IPS-18a (cell line): ENCODE measurements at regions not wholly inside any gene's neighbourhood (a gene's known extent, or its start where the extent isn't known, plus 50 kb on each side); places are given as distances from the start of the nearest gene placed in this dataset.

Experiments
- H3K27ac ChIP-seq: one replicate; pipeline ENCODE4 v1.5.1; 2013; ENCODE audit warnings: low read length
- H3K27me3 ChIP-seq: one replicate; pipeline ENCODE4 v1.6.1; 2013; ENCODE audit warnings: mild to moderate bottlenecking, low read length; ENCODE audit not compliant: control insufficient read depth, insufficient read depth
- H3K36me3 ChIP-seq: one replicate; pipeline ENCODE4 v1.6.1; 2013; ENCODE audit warnings: low read depth, low read length; ENCODE audit not compliant: control insufficient read depth
- H3K4me1 ChIP-seq: one replicate; pipeline ENCODE4 v1.6.1; 2013; ENCODE audit warnings: low read depth, low read length; ENCODE audit not compliant: control insufficient read depth
- H3K4me3 ChIP-seq: one replicate; pipeline ENCODE4 v1.5.1; 2013; ENCODE audit warnings: low read length
- H3K9ac ChIP-seq: one replicate; pipeline ENCODE4 v1.6.1; 2013; ENCODE audit warnings: mild to moderate bottlenecking, low read length, moderate library complexity
- H3K9me3 ChIP-seq: one replicate; pipeline ENCODE4 v1.6.1; 2013; ENCODE audit warnings: low read depth, low read length; ENCODE audit not compliant: control insufficient read depth

DNA sequence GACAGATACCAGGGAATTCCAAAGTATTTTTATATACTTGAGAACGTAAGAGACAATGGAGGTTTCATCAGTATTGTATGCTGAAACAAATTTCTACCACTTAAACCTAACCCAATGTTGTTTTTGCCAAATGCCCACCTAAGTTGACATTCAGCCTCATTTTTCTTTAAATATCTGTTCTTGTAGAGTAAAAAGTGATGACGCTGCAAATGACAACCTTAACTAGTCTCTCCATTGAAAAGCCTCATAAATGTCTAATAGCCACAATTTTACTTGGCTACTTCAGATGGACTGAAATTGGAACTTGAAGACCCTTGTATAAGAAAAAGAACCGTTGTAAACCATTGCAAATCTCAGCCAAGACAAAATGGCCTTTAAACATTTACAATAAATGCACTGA lies 176.9 kb downstream of the CRPPA start:
- Histone ChIP-seq H3K9ac (no peak overlapping the region), H3K27ac (no peak overlapping the region), H3K27me3 (no peaks in the 10 kb centered on the region), H3K36me3 (no peaks in the 10 kb centered on the region), H3K4me1 (no peaks in the 10 kb centered on the region), H3K4me3 (no peak overlapping the region), H3K9me3 (no peaks in the 10 kb centered on the region)

DNA sequence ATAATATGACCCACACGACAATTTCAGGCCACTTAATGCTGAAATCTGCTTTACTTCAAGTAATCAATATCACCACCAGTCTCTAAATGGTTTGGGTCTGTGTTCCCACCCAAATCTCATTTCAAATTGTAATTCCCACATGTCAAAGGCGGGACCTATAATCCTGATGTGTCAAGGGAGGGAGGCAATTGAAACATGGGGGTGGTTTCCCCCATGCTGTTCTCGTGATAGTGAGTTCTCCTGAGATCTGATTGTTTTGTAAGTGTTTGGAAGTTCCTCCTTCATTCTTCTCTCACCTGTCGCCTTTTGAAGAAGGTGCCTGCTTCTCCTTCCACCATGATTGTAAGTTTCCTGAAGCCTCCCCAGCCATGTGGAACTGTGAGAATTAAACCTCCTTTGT lies 178.4 kb downstream of the CRPPA start:
- Histone ChIP-seq H3K36me3 (no peaks in the 10 kb centered on the region), H3K9me3 (no peaks in the 10 kb centered on the region), H3K27ac (no peak overlapping the region), H3K4me3 (no peak overlapping the region), H3K4me1 (no peaks in the 10 kb centered on the region), H3K9ac (no peak overlapping the region), H3K27me3 (no peaks in the 10 kb centered on the region)

DNA sequence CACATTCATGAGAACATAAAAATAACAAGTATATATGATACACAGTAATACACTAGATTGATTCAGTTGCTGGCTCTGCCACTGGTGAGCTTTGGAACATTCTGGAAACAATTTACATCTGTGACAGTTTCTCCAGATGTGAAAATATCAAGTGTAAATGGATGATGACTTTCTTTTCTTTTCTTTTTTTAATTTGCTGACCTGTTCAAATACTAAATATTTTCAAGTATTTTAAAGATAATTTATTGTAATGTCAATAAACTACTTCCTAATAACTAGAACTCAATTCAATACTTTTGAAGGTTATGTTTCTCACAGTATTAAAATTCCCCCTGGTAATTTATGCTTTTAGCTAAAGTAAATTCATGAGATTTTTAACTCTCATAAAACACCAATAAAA lies 180.3 kb downstream of the CRPPA start:
- H3K36me3 ChIP-seq = no peaks in the 10 kb centered on the region
- no peaks in the 10 kb centered on the region for H3K4me1 ChIP-seq
- H3K27me3 ChIP-seq = no peaks in the 10 kb centered on the region
- H3K9me3 ChIP-seq = no peaks in the 10 kb centered on the region
- no peak overlapping the region for H3K4me3 ChIP-seq
- H3K27ac ChIP-seq = no peak overlapping the region
- no peak overlapping the region for H3K9ac ChIP-seq

- Histone ChIP-seq H3K27ac (no peak overlapping the region), H3K4me3 (no peak overlapping the region), H3K36me3 (no peaks in the 10 kb centered on the region), H3K9ac (no peak overlapping the region), H3K9me3 (no peaks in the 10 kb centered on the region), H3K27me3 (no peaks in the 10 kb centered on the region), H3K4me1 (no peaks in the 10 kb centered on the region)
These were observed 185.0 kb downstream of the CRPPA start for GRCh38 chr7:16236381-16236780.

DNA sequence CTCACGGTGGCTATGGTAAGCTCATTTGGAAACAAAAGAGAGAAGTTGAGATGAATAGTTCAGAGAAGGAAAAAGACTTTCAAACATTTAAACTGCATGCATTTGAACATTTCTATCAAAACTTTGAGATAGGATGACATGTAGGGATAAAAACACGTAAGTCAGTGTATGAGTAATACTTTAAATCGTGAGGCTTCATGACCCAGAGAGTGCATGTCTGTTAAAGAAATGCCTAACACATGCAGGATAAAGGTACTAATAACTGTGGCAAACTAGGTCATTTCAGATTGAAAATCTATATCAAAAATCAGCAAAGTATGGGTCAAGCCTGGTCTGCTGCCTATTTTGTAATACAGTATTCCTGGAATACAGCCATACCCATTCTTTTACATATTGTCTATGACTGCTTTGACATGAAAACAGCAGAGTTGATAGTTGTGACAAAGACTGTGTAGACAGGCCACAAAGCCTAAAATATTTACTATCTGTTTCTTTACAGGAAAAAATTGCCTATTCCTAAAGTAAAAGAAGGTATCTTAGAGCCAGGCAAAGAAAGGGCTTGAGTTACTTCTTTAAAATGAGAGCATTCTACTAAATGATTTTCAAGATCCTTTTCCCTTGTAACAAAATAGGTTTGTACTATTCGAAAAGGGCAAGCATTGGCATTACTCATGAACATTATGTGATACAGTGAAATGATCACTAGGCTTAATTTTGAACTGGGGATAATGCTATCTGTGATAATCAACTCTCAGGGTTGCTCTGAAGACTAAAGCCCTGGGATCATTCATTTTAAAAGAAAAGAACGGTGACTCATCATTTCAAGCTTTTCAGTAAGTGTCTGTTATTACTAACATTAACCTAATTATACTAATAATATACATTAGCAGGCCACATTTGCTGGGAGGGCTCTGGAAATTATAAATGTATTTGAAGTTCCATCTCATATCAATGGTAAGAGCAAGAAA lies 185.9 kb downstream of the CRPPA start:
- Histone ChIP-seq H3K9ac (no peak overlapping the region), H3K27ac (no peak overlapping the region), H3K36me3 (no peaks in the 10 kb centered on the region), H3K27me3 (no peaks in the 10 kb centered on the region), H3K4me3 (no peak overlapping the region), H3K4me1 (no peaks in the 10 kb centered on the region), H3K9me3 (no peaks in the 10 kb centered on the region)

DNA sequence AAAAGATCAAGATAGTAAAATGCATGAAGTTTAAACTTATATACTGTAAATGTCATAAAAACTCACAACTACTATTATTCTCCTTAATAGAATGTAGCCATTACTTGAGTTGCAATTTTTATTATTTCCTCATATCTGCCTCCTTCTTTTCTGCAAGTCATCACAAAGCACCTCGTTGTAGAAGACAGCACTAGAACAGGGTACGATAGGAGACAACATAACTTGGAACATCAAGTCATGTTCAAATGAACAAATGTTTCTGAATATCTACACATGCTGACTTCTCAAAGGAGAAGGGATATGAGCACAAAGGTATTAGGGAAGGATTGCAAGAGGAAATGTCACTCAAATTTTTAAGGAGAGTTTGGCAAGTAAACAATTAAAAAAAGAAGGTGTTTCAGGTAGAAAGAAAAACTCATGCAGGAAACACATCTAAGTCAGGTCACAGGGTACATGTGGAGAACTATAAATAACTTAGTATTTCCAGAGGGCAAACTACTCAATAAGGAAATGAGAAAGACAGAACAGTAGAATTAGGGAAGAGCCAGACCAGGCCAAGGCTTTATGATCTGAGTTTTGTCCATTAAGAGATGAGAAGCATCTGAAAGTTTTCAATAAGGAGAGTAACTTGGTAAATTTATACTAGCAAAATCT lies 186.7 kb downstream of the CRPPA start:
- Histone ChIP-seq H3K4me1 (no peaks in the 10 kb centered on the region), H3K27ac (no peak overlapping the region), H3K9ac (no peak overlapping the region), H3K4me3 (no peak overlapping the region), H3K27me3 (no peaks in the 10 kb centered on the region), H3K9me3 (no peaks in the 10 kb centered on the region), H3K36me3 (no peaks in the 10 kb centered on the region)

DNA sequence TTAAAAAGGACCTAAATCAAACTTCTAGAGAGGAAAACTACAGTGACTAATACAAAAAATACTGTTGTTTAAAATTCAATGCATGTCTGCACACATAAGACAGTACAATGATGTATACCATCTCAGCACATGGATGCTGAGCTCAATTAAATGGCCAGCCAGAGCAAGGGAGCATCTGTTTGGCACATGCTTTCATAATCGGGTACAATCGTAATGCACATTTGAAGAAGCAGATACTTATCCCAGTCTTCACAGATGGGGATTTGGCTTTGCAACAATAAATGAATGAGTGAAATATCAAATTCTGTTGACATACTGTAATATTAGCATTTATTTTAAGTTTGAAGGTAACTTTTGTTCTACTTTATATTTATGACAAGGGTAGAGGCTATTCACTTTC lies 187.8 kb downstream of the CRPPA start:
- Histone ChIP-seq H3K9ac (no peak overlapping the region), H3K4me1 (no peaks in the 10 kb centered on the region), H3K9me3 (no peaks in the 10 kb centered on the region), H3K27me3 (no peaks in the 10 kb centered on the region), H3K27ac (no peak overlapping the region), H3K36me3 (no peaks in the 10 kb centered on the region), H3K4me3 (no peak overlapping the region)

- Histone ChIP-seq H3K4me3 (no peak overlapping the region), H3K4me1 (no peaks in the 10 kb centered on the region), H3K9me3 (no peaks in the 10 kb centered on the region), H3K27ac (no peak overlapping the region), H3K27me3 (no peaks in the 10 kb centered on the region), H3K9ac (no peak overlapping the region), H3K36me3 (no peaks in the 10 kb centered on the region)
These were observed 189.1 kb downstream of the CRPPA start for GRCh38 chr7:16232273-16232672.

DNA sequence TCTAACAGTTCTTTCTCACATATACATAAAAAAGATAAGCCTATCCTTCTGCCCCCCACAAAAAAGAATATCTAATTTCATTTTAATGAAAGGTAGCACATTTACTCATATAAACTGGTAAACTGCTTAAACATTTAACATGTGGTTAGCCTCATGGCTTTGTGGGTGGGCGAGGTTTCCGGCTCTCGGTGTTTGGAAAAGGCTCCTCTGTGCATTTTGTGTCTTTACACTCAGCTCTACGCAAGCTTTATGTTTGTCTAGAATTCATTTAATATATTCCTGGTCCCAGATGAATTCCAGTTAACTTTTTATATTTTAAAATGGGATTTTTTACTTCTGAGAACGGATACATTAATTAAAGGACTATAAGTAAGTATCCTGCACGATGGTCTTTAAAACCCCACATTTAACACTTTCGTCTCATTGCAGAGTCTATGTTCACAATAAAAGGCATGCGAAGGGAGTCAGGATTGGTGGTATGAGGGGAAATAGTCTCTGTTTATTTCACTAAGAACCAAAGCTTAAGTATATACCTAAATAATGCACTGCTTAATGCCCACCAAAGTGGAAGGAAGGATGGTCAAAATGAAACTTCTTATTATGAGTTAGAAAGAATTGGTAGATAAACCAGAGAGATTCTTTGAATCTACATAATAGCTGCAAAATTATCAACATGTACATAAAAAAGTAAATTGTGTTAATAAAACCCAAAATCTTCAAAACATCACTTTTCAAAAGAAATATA lies 197.2 kb downstream of the CRPPA start:
- Histone ChIP-seq H3K27me3 (no peaks in the 10 kb centered on the region), H3K36me3 (no peaks in the 10 kb centered on the region), H3K9me3 (no peaks in the 10 kb centered on the region), H3K4me1 (no peaks in the 10 kb centered on the region), H3K4me3 (no peak overlapping the region), H3K27ac (no peak overlapping the region), H3K9ac (no peak overlapping the region)

DNA sequence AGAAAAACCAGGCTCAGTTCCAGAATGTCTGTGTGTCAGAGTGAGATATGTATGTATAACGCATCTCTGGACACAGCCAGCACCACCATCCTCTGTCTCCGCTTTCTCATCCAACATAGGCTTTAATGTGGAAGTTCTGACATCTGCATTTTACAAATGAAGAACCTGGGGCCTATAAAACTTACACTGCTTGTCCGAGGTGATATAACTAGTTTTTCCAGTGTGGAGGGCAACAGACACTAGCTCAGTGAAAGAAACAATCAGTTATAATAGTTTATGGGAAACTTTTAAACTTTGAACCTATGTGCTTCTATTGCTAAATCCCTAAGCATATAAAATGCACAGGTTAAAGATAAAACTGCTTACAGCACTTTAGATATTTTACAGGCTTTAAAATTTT lies 208.7 kb downstream of the CRPPA start:
- H3K4me3 ChIP-seq = no peak overlapping the region
- peaks cover 5% of the 10 kb centered on the region for H3K4me1 ChIP-seq
- H3K9ac ChIP-seq = no peak overlapping the region
- no peak overlapping the region for H3K27ac ChIP-seq
- H3K27me3 ChIP-seq = no peaks in the 10 kb centered on the region
- no peaks in the 10 kb centered on the region for H3K9me3 ChIP-seq
- no peaks in the 10 kb centered on the region for H3K36me3 ChIP-seq

DNA sequence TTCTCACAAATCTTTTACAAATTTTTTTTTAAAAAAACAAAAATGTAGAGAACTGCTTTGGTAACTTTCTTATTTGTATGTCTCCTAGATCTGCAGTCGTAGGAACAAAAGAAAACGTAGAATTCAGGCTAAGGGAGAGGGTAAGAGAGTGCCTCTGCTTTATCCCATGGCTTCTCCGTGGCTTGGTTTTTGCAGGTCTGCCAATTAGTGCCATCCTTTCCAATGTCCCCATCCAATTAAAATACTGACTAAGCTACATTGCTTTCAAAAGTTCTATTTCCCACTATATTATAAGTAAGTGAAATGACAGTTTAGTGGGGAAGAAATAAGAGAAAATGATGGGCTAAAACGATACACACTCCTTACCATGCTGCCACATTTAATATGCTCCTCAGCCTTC lies 209.3 kb downstream of the CRPPA start:
- H3K27me3 ChIP-seq = no peaks in the 10 kb centered on the region
- H3K4me1 ChIP-seq = peaks cover 5% of the 10 kb centered on the region
- H3K9me3 ChIP-seq = no peaks in the 10 kb centered on the region
- no peaks in the 10 kb centered on the region for H3K36me3 ChIP-seq
- no peak overlapping the region for H3K4me3 ChIP-seq
- H3K9ac ChIP-seq = no peak overlapping the region
- H3K27ac ChIP-seq = no peak overlapping the region
